Cardiac fibroblast (primary cell): ENCODE measurements at regions not wholly inside any gene's neighbourhood (a gene's known extent, or its start where the extent isn't known, plus 50 kb on each side); places are given as distances from the start of the nearest gene placed in this dataset.

Experiments
- DNase-seq, 2 donors: peaks; one replicate each; pipeline versions ENCODE4 v3.0.0 to v3.0.0-alpha.2; 2010; ENCODE audit warnings: low read depth in 2 of 2
- H3K4me3 ChIP-seq, 2 donors: replicated peaks in 1 of 2; 1 replicate in 1 of 2; 2 replicates in 1 of 2; pipeline ENCODE4 v1.5.1; 2011; ENCODE audit warnings: low read depth in 2 of 2, low read length in 2 of 2, mild to moderate bottlenecking in 2 of 2, moderate library complexity in 1 of 2
- CTCF ChIP-seq: IDR thresholded peaks from one replicate; pipeline ENCODE4 v1.5.1; 2011; ENCODE audit warnings: low read depth, mild to moderate bottlenecking, low read length, inconsistent platforms

GRCh38 chr18:68454511-68455228, 260.2 kb downstream of the TMX3 start:
- TF ChIP-seq CTCF = no peak
- no peak overlapping the region for H3K4me3 ChIP-seq
- peak; percentile 70 to 84 for DNase-seq

- H3K4me3 ChIP-seq = no peak overlapping the region
- peak; percentile 82 to 83 for DNase-seq
- TF ChIP-seq CTCF = no peak
These were observed 265.6 kb downstream of the TMX3 start for GRCh38 chr18:68449292-68449691.

GRCh38 chr18:68448736-68449135, 266.2 kb downstream of the TMX3 start:
- no peak for TF ChIP-seq CTCF
- H3K4me3 ChIP-seq = no peak overlapping the region
- peak; percentile 45 to 80 for DNase-seq

GRCh38 chr18:68447286-68447685, 267.6 kb downstream of the TMX3 start:
- no peak for TF ChIP-seq CTCF
- no peak overlapping the region for H3K4me3 ChIP-seq
- DNase-seq = peak in 1 of 2 donors; percentile 58

GRCh38 chr18:68445668-68446426, 269.1 kb downstream of the TMX3 start:
- DNase-seq = no peak
- no peak overlapping the region for H3K4me3 ChIP-seq
- TF ChIP-seq CTCF = no peak

- DNase-seq = no peak
- no peak for TF ChIP-seq CTCF
- H3K4me3 ChIP-seq = no peak overlapping the region
These were observed 269.8 kb downstream of the TMX3 start for GRCh38 chr18:68445136-68445535.
